H1 (cell line): ENCODE measurements at regions not wholly inside any gene's neighbourhood (a gene's known extent, or its start where the extent isn't known, plus 50 kb on each side); places are given as distances from the start of the nearest gene placed in this dataset.

Experiments used
- CTCF ChIA-PET: fragments of 300-600 bp; sonication (Branson Sonifier 250); formaldehyde crosslinking; loops from one replicate; lab custom pipeline; 2021; ENCODE audit not compliant: partially characterized antibody; lab: Charles Lee
- POLR2A ChIA-PET: fragments of 300-600 bp; sonication (Branson Sonifier 250); formaldehyde crosslinking; loops from one replicate; lab custom pipeline; 2021; ENCODE audit warnings: inconsistent platforms; ENCODE audit not compliant: partially characterized antibody; lab: Charles Lee
- DNase-seq, 2 experiments: peaks; one replicate each; pipeline versions ENCODE4 v3.0.0 to v3.0.0-alpha.2; 2010 to 2022; ENCODE audit warnings: low spot score in 2 of 2, low read depth in 1 of 2, mixed read lengths in 1 of 2
- FAIRE-seq: peaks from 2 replicates; lab custom pipeline; 2011; peaks lifted over from hg19 to GRCh38; lab: Jason Lieb, UNC
- H2AFZ ChIP-seq: 2 replicates; pipeline ENCODE4 v1.8.1; 2012; ENCODE audit warnings: low read length, inconsistent platforms
- H2AK5ac ChIP-seq: 2 replicates; pipeline ENCODE4 v1.6.1; 2013; ENCODE audit warnings: low read depth, low read length
- H2BK120ac ChIP-seq: replicated peaks from 2 replicates; pipeline ENCODE3; 2013; ENCODE audit warnings: low read depth, low read length, inconsistent platforms
- H2BK12ac ChIP-seq: 2 replicates; pipeline ENCODE4 v1.6.1; 2013; ENCODE audit warnings: low read depth, low read length
- H2BK15ac ChIP-seq: 2 replicates; pipeline ENCODE4 v1.6.1; 2013; ENCODE audit warnings: low read length
- H2BK20ac ChIP-seq: 2 replicates; pipeline ENCODE4 v1.6.1; 2013; ENCODE audit warnings: low read length
- H2BK5ac ChIP-seq: 2 replicates; pipeline ENCODE4 v1.6.1; 2013; ENCODE audit warnings: low read depth, low read length
- H3K14ac ChIP-seq: 2 replicates; pipeline ENCODE4 v1.6.1; 2013; ENCODE audit warnings: inconsistent platforms; ENCODE audit not compliant: insufficient read length
- H3K18ac ChIP-seq: 2 replicates; pipeline ENCODE4 v1.6.1; 2013; ENCODE audit warnings: low read length; ENCODE audit errors: extremely low read depth
- H3K23ac ChIP-seq: 2 replicates; pipeline ENCODE4 v1.6.1; 2013; ENCODE audit warnings: inconsistent platforms; ENCODE audit not compliant: insufficient read length
- H3K23me2 ChIP-seq: 2 replicates; pipeline ENCODE4 v1.6.1; 2013; ENCODE audit warnings: low read depth, low read length
- H3K27ac ChIP-seq: 2 replicates; pipeline ENCODE4 v1.6.1; 2011; ENCODE audit warnings: low read depth, low read length, inconsistent platforms
- H3K27me3 ChIP-seq, 4 experiments: replicated peaks in 1 of 4; 1 replicate in 1 of 4; 2 replicates in 3 of 4; pipeline versions ENCODE4 v1.6.1 to v1.8.1; 2011 to 2013; ENCODE audit warnings: low read length in 3 of 4, mild to moderate bottlenecking in 3 of 4, inconsistent platforms in 2 of 4, mixed read lengths in 2 of 4, moderate library complexity in 1 of 4; ENCODE audit not compliant: control insufficient read depth in 3 of 4, insufficient read depth in 3 of 4; ENCODE audit errors: extremely low read depth in 1 of 4
- H3K36me3 ChIP-seq, 4 experiments: 2 replicates each; pipeline versions ENCODE4 v1.6.1 to v1.8.1; 2011 to 2013; ENCODE audit warnings: mild to moderate bottlenecking in 4 of 4, low read length in 3 of 4, moderate library complexity in 2 of 4, control low read depth in 1 of 4, inconsistent platforms in 1 of 4; ENCODE audit not compliant: insufficient read depth in 4 of 4, control insufficient read depth in 2 of 4
- H3K4ac ChIP-seq: replicated peaks from 2 replicates; pipeline ENCODE3; 2013; ENCODE audit warnings: low read length, low read depth, mixed read lengths, inconsistent platforms; ENCODE audit not compliant: insufficient read length
- H3K4me1 ChIP-seq, 4 experiments: replicated peaks in 1 of 4; 1 replicate in 1 of 4; 2 replicates in 3 of 4; pipeline versions ENCODE4 v1.6.1 to v1.8.1; 2011 to 2013; ENCODE audit warnings: low read length in 3 of 4, inconsistent platforms in 2 of 4, mixed read lengths in 1 of 4; ENCODE audit not compliant: insufficient read depth in 4 of 4, control insufficient read depth in 3 of 4
- H3K4me2 ChIP-seq, 2 experiments: 2 replicates each; pipeline versions ENCODE4 v1.6.1 to v1.8.1; 2011 to 2013; ENCODE audit warnings: low read depth in 2 of 2, low read length in 2 of 2, control low read depth in 1 of 2, inconsistent platforms in 1 of 2, mild to moderate bottlenecking in 1 of 2; ENCODE audit not compliant: insufficient read depth in 1 of 2
- H3K4me3 ChIP-seq, 4 experiments: fragments of 200-600, 300-600 bp in 1 of 4; sonication (generic), shearing (Covaris generic), sonication (Bioruptor Twin) in 1 of 4; 2 replicates each; pipeline versions ENCODE4 v1.5.1 to v1.8.1; 2011 to 2016; ENCODE audit warnings: low read length in 4 of 4, low read depth in 3 of 4, control low read depth in 2 of 4, inconsistent platforms in 2 of 4, mild to moderate bottlenecking in 2 of 4, mixed read lengths in 1 of 4, moderate library complexity in 1 of 4; ENCODE audit not compliant: insufficient read depth in 2 of 4; ENCODE audit errors: extremely low read depth in 1 of 4
- H3K56ac ChIP-seq: replicated peaks from 2 replicates; pipeline ENCODE3; 2013; ENCODE audit warnings: low read depth, mild to moderate bottlenecking, mixed read lengths, low read length, inconsistent platforms; ENCODE audit not compliant: insufficient read length
- H3K79me1 ChIP-seq: 2 replicates; pipeline ENCODE4 v1.6.1; 2013; ENCODE audit warnings: low read depth, low read length, control low read depth
- H3K79me2 ChIP-seq, 2 experiments: 2 replicates each; pipeline versions ENCODE4 v1.6.1 to v1.8.1; 2012 to 2013; ENCODE audit warnings: low read length in 2 of 2, mild to moderate bottlenecking in 2 of 2, inconsistent platforms in 1 of 2; ENCODE audit not compliant: insufficient read depth in 2 of 2, control insufficient read depth in 1 of 2
- H3K9ac ChIP-seq, 4 experiments: replicated peaks in 1 of 4; 1 replicate in 1 of 4; 2 replicates in 3 of 4; pipeline versions ENCODE4 v1.6.1 to v1.8.1; 2011 to 2013; ENCODE audit warnings: low read depth in 3 of 4, low read length in 3 of 4, control low read depth in 2 of 4, mild to moderate bottlenecking in 2 of 4, moderate library complexity in 2 of 4, inconsistent platforms in 1 of 4; ENCODE audit errors: extremely low read depth in 1 of 4
- H3K9me3 ChIP-seq, 2 experiments: 2 replicates each; pipeline versions ENCODE4 v1.6.1 to v1.8.1; 2012 to 2013; ENCODE audit warnings: mild to moderate bottlenecking in 2 of 2, moderate library complexity in 2 of 2, control low read depth in 1 of 2, inconsistent platforms in 1 of 2, low read depth in 1 of 2, low read length in 1 of 2, mixed read lengths in 1 of 2; ENCODE audit not compliant: insufficient read depth in 2 of 2
- H4K20me1 ChIP-seq, 2 experiments: replicated peaks in 1 of 2; 2 replicates each; pipeline versions ENCODE3 to v1.8.1; 2011 to 2013; ENCODE audit warnings: inconsistent platforms in 2 of 2, low read length in 2 of 2, mild to moderate bottlenecking in 1 of 2; ENCODE audit not compliant: insufficient read depth in 2 of 2, control insufficient read depth in 1 of 2
- H4K5ac ChIP-seq: 2 replicates; pipeline ENCODE4 v1.6.1; 2013; ENCODE audit warnings: low read length, low read depth, mixed read lengths, inconsistent platforms; ENCODE audit not compliant: insufficient read length
- H4K8ac ChIP-seq: 2 replicates; pipeline ENCODE4 v1.8.0; 2013; ENCODE audit warnings: mild to moderate bottlenecking, moderate library complexity, low read length, inconsistent platforms; ENCODE audit not compliant: insufficient read depth; ENCODE audit errors: extremely low read depth
- H4K91ac ChIP-seq: replicated peaks from 2 replicates; pipeline ENCODE3; 2013; ENCODE audit warnings: low read length, mixed read lengths, inconsistent platforms; ENCODE audit not compliant: insufficient read length
- ATF3 ChIP-seq: IDR thresholded peaks from 2 replicates; pipeline ENCODE4 v1.6.1; 2011; ENCODE audit warnings: low read depth, mild to moderate bottlenecking, low read length; ENCODE audit not compliant: insufficient read depth
- BCL11A ChIP-seq, 2 experiments: IDR thresholded peaks; one replicate each; pipeline ENCODE4 v1.6.1; 2011; ENCODE audit warnings: low read depth in 2 of 2, low read length in 2 of 2, mild to moderate bottlenecking in 2 of 2
- CBX5 ChIP-seq: fragments of 300-800, 300-1000 bp; sonication (generic); IDR thresholded peaks from 2 replicates; pipeline ENCODE4 v1.7.1; 2016; ENCODE audit warnings: antibody characterized with exemption, low read length, low read depth
- CREB1 ChIP-seq: IDR thresholded peaks from 2 replicates; pipeline ENCODE4 v1.6.1; 2012; ENCODE audit warnings: inconsistent platforms
- FOSL1 ChIP-seq: IDR thresholded peaks from 2 replicates; pipeline ENCODE4 v1.6.1; 2011; ENCODE audit warnings: mild to moderate bottlenecking, low read depth, low read length, moderate library complexity; ENCODE audit not compliant: insufficient read depth
- KDM1A ChIP-seq: fragments of 200-600, 300-600 bp; sonication (generic); IDR thresholded peaks from 2 replicates; pipeline ENCODE4 v1.7.1; 2016; ENCODE audit warnings: mild to moderate bottlenecking, low read length, borderline replicate concordance
- MAFK ChIP-seq: IDR thresholded peaks from 2 replicates; pipeline ENCODE4 v1.6.1; 2012; ENCODE audit warnings: low read depth, mild to moderate bottlenecking, improper control_type of control experiment, low read length
- RNF2 ChIP-seq: fragments of 200-900, 300-1000 bp; sonication (generic); IDR thresholded peaks from 2 replicates; pipeline ENCODE4 v1.7.1; 2016; ENCODE audit warnings: borderline replicate concordance, low read depth, mild to moderate bottlenecking, antibody characterized with exemption, low read length; ENCODE audit not compliant: poor library complexity, severe bottlenecking; ENCODE audit errors: missing control alignments
- SP1 ChIP-seq: IDR thresholded peaks from 2 replicates; pipeline ENCODE4 v1.6.1; 2011; ENCODE audit warnings: low read depth, low read length
- SP2 ChIP-seq: IDR thresholded peaks from 2 replicates; pipeline ENCODE4 v1.6.1; 2012; ENCODE audit warnings: mild to moderate bottlenecking, low read length, inconsistent platforms
- SP4 ChIP-seq: IDR thresholded peaks from 2 replicates; pipeline ENCODE4 v1.6.1; 2012; ENCODE audit warnings: low read length, inconsistent platforms

- Histone ChIP-seq H3K79me2 (no peaks in the 10 kb centered on the region), H2AK5ac (no peak overlapping the region), H3K9ac (no peak overlapping the region), H3K27ac (no peak overlapping the region), H2BK12ac (no peak overlapping the region), H2BK120ac (no peak overlapping the region), H2AFZ (no peak overlapping the region), H3K9me3 (no peaks in the 10 kb centered on the region), H4K91ac (no peak overlapping the region), H3K27me3 (no peaks in the 10 kb centered on the region), H3K23me2 (no peaks in the 10 kb centered on the region), H3K79me1 (no peaks in the 10 kb centered on the region), H2BK5ac (no peak overlapping the region), H3K23ac (no peak overlapping the region), H3K56ac (no peak overlapping the region), H4K5ac (no peak overlapping the region), H3K14ac (no peak overlapping the region), H3K4me1 (no peaks in the 10 kb centered on the region), H3K4me3 (no peak overlapping the region), H4K20me1 (no peaks in the 10 kb centered on the region), H2BK15ac (no peak overlapping the region), H3K4ac (no peak overlapping the region), H3K36me3 (no peaks in the 10 kb centered on the region), H2BK20ac (no peak overlapping the region), H3K18ac (no peak overlapping the region)
- DNase-seq (no peak), FAIRE-seq (no peak)
- ChIA-PET POLR2A (no interaction called here), CTCF (interaction anchor here (0.6 to 4.2 kb wide), 14 partner anchors 9 to 703 kb away, joined by 3 to 65 read pairs (median 7); no protein-coding TSS in a partner anchor)
- TF ChIP-seq ATF3, result no peak
- no peak for TF ChIP-seq BCL11A (IDR thresholded peaks at IDR 0.05; ENCODE audit: low read depth in 2 of 2, low read length in 2 of 2)
- no peak for TF ChIP-seq CBX5
- TF ChIP-seq MAFK, result no peak
- TF ChIP-seq CREB1, result no peak
- no peak for TF ChIP-seq RNF2
- TF ChIP-seq SP1, result no peak
- TF ChIP-seq SP4, result no peak
- no peak for TF ChIP-seq SP2
- no peak for TF ChIP-seq FOSL1
- no peak for TF ChIP-seq KDM1A
- TF ChIP-seq, all 59 proteins: peak for 0
- Histone ChIP-seq H3K4me2 (no peak overlapping the region), H4K8ac (no peak overlapping the region)
These were observed 363.1 kb upstream of the STXBP6 start for GRCh38 chr14:25412998-25413397.
